Panc1 (cell line): ENCODE measurements at regions not wholly inside any gene's neighbourhood (a gene's known extent, or its start where the extent isn't known, plus 50 kb on each side); places are given as distances from the start of the nearest gene placed in this dataset.

Experiments
- SIN3A ChIP-seq: IDR thresholded peaks from 2 replicates; pipeline ENCODE4 v1.6.1; 2012; ENCODE audit warnings: low read depth, mild to moderate bottlenecking, low read length, moderate library complexity, borderline replicate concordance; ENCODE audit not compliant: insufficient read depth
- TF ChIP-seq, protein P1 (sequence below): fragments of 450-650 bp; IDR thresholded peaks from 2 replicates; pipeline ENCODE4 v1.5.1; 2017; ENCODE audit warnings: mild to moderate bottlenecking
- TF ChIP-seq, protein P2 (sequence below), 2 experiments: IDR thresholded peaks; 2 replicates each; pipeline ENCODE4 v1.6.1; 2011 to 2012; ENCODE audit warnings: low read depth in 2 of 2, control low read depth in 1 of 2, low read length in 1 of 2, mild to moderate bottlenecking in 1 of 2, moderate library complexity in 1 of 2; ENCODE audit not compliant: insufficient read depth in 1 of 2

DNA sequence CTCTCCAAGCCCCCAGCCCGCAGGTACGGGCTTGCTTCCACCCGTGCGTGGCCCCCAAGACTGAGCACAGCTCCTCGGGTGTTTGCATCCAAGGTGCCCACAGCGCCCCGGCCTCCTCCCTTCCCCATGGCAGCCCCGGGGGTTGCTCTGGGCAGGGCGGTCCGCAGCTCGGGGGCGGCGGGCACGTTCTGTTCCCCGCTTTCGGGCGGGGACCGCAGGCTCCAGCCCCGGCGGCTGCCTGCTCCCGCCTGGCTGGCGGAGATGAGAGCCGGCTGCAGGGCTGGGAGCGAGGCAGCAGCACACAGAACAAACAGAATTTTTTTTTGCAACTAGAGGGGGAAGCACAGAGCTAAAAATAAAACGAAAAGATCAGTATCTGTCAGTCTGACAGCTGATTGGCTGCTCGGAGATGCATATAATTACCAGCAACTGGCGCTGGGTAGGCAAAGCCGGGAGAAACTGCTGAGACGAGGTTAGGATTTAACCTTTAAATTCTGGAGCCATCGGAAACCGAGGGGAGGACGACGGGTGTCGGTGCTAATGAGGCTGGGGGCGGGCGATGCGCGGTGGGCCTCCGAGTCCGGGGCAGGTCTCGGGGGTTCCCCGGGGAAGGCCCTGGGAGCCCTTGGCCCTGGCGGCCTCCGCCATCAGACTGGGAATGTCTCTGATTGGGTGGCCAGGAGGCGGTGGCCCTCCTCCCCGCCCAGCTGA is 142.7 kb upstream of the IER5L start:
- TF ChIP-seq, protein P1, sequence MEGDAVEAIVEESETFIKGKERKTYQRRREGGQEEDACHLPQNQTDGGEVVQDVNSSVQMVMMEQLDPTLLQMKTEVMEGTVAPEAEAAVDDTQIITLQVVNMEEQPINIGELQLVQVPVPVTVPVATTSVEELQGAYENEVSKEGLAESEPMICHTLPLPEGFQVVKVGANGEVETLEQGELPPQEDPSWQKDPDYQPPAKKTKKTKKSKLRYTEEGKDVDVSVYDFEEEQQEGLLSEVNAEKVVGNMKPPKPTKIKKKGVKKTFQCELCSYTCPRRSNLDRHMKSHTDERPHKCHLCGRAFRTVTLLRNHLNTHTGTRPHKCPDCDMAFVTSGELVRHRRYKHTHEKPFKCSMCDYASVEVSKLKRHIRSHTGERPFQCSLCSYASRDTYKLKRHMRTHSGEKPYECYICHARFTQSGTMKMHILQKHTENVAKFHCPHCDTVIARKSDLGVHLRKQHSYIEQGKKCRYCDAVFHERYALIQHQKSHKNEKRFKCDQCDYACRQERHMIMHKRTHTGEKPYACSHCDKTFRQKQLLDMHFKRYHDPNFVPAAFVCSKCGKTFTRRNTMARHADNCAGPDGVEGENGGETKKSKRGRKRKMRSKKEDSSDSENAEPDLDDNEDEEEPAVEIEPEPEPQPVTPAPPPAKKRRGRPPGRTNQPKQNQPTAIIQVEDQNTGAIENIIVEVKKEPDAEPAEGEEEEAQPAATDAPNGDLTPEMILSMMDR, result no peak
- no peak for TF ChIP-seq SIN3A
- TF ChIP-seq, protein P2, sequence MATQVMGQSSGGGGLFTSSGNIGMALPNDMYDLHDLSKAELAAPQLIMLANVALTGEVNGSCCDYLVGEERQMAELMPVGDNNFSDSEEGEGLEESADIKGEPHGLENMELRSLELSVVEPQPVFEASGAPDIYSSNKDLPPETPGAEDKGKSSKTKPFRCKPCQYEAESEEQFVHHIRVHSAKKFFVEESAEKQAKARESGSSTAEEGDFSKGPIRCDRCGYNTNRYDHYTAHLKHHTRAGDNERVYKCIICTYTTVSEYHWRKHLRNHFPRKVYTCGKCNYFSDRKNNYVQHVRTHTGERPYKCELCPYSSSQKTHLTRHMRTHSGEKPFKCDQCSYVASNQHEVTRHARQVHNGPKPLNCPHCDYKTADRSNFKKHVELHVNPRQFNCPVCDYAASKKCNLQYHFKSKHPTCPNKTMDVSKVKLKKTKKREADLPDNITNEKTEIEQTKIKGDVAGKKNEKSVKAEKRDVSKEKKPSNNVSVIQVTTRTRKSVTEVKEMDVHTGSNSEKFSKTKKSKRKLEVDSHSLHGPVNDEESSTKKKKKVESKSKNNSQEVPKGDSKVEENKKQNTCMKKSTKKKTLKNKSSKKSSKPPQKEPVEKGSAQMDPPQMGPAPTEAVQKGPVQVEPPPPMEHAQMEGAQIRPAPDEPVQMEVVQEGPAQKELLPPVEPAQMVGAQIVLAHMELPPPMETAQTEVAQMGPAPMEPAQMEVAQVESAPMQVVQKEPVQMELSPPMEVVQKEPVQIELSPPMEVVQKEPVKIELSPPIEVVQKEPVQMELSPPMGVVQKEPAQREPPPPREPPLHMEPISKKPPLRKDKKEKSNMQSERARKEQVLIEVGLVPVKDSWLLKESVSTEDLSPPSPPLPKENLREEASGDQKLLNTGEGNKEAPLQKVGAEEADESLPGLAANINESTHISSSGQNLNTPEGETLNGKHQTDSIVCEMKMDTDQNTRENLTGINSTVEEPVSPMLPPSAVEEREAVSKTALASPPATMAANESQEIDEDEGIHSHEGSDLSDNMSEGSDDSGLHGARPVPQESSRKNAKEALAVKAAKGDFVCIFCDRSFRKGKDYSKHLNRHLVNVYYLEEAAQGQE (IDR thresholded peaks at IDR 0.05; ENCODE audit: insufficient read depth in 1 of 2, low read depth in 2 of 2, low read length in 1 of 2), result no peak
